GM12892 (cell line): ENCODE measurements at regions not wholly inside any gene's neighbourhood (a gene's known extent, or its start where the extent isn't known, plus 50 kb on each side); places are given as distances from the start of the nearest gene placed in this dataset.
"Not testable (repeated sequence)": the region's sequence is repeated elsewhere in the genome, so short reads cannot be mapped to it uniquely, and the experiment has no call there.

Experiments used
- DNase-seq: peaks from one replicate; pipeline ENCODE4 v3.0.0; 2011; ENCODE audit not compliant: insufficient read length
- FAIRE-seq: peaks from 2 replicates; lab custom pipeline; 2011; peaks lifted over from hg19 to GRCh38; lab: Jason Lieb, UNC
- POLR2A ChIP-seq: IDR thresholded peaks from 2 replicates; pipeline ENCODE4 v1.6.1; 2011; ENCODE audit warnings: low read depth, low read length, control low read depth
- POLR2AphosphoS5 ChIP-seq: IDR thresholded peaks from 2 replicates; pipeline ENCODE4 v1.6.1; 2011; ENCODE audit warnings: low read depth, low read length, control low read depth
- TAF1 ChIP-seq: IDR thresholded peaks from 2 replicates; pipeline ENCODE4 v1.6.1; 2011; ENCODE audit warnings: low read depth, mild to moderate bottlenecking, control low read depth, low read length, borderline replicate concordance

DNA sequence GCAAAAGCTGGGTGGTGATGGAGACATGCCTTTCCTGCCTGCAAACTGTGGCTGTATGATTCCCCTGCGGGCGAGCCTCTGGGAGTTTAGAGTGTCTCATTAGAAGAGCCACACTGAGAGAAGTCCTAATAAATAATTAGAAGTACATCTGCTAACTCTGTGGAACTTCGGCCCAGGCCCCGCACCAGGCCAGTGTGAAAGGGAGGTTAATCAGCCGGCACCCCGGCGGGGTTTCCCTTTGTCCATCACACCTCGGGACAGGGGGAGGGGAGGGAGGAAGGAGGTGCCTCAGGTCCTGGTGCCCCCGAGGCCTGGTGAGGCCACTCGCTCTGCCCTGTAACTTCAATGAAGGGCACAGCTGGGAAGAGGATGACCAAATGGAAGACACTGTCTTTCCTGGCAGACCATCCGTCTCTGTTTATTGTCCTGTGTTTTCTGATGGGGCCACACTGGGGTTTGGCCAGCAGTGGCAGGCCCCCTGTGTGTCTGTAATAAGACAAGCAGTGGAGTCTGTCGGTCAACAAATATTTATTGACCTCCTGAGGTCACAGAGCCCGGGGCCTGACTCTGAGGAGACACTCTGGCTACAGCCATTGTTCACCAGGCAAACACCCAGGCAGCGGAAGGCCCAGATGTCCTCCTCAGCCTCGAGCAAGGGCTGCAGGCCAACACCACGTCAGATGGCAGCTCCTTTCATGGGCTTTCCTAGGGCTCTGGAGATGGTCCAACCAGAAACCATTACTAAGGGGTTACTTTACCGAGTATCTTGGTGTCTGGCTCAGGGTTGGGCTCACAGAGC lies 267.5 kb upstream of the RAB4A start:
- no peak for FAIRE-seq
- no peak for DNase-seq

DNA sequence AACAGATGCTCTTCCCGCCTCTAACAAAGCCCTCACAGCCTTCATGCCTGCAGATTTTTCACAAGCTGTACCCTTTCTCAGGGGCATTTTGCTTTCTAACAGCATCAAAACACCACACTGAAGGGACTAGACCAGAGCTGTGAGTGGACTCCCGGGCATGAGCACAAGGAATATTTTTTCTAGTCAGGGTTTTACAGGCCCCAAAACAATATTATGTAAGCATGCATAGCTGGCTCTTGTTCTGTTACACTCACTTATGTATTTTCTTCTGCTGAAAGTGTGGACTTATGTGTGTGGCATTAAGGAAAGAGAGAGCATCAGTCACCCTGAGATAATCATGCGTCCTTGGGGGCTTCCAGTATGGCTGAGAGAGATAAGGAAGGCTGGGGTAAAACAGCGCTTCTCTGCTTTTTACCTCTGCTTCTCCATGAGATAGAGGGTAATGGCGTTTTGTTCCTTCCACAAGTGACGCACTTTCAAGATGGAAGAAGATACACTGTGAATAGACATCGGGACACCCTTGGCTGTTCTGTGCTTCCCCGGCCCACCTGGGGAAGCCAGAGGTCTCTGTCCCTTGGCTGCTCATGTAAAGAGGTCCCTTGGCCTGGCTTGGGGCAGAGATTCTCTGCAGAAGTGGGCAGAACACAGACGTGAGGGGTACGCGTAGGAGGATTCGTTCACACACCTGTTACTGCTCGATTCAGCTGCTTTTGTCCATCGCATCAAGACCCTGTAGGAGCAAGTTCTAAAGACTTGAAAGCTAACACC lies 266.7 kb upstream of the RAB4A start:
- DNase-seq = no peak
- no peak for TF ChIP-seq POLR2A
- TF ChIP-seq POLR2AphosphoS5 = no peak
- TF ChIP-seq TAF1 = no peak
- no peak for FAIRE-seq

More for the DNA sequence above, 267.5 kb upstream of the RAB4A start:
- no peak for TF ChIP-seq POLR2A
- no peak for TF ChIP-seq TAF1
- no peak for TF ChIP-seq POLR2AphosphoS5

DNA sequence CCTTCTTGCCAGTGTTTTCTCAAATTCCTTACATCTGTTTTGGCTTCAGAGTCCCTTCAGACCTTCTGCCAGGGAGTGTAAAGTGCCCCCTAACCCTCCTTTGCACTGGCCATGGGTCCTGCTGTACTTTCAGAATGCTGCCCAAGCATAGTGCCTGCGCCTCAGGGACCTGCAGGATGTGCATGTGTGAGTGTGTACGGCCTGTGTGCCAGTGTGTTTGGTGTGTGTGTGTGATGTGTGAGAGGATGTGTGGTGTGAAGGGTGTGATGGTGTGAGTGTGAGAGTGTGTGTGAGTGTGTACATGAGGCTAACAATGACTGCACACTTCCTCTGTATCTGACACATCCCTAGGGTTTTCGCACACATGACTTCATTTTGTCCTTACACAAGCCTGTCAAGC lies 265.8 kb upstream of the RAB4A start:
- no peak for DNase-seq
- TF ChIP-seq TAF1 = no peak
- no peak for TF ChIP-seq POLR2A
- no peak for TF ChIP-seq POLR2AphosphoS5
- no peak for FAIRE-seq

DNA sequence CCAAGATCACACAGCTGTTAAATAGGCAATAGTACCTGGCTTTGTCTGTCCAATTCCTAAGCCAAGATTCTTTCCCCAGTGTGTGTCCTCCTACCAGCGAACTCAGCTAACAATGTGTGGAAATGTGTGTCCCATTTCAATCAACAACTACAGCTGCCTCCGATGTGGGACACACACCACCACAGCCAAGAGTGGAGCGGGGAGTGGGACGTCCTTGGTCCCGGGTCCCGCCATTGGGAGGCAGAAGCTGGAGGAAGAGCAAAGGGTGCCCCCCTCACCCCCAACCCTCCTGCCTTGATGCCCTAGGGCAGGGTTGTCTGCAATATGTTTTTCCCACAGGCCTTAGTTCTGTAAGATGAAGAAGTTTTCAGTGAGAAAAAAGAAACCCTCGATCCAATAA lies 265.4 kb upstream of the RAB4A start:
- DNase-seq = no peak
- no peak for TF ChIP-seq POLR2AphosphoS5
- no peak for TF ChIP-seq POLR2A
- no peak for TF ChIP-seq TAF1
- no peak for FAIRE-seq

DNA sequence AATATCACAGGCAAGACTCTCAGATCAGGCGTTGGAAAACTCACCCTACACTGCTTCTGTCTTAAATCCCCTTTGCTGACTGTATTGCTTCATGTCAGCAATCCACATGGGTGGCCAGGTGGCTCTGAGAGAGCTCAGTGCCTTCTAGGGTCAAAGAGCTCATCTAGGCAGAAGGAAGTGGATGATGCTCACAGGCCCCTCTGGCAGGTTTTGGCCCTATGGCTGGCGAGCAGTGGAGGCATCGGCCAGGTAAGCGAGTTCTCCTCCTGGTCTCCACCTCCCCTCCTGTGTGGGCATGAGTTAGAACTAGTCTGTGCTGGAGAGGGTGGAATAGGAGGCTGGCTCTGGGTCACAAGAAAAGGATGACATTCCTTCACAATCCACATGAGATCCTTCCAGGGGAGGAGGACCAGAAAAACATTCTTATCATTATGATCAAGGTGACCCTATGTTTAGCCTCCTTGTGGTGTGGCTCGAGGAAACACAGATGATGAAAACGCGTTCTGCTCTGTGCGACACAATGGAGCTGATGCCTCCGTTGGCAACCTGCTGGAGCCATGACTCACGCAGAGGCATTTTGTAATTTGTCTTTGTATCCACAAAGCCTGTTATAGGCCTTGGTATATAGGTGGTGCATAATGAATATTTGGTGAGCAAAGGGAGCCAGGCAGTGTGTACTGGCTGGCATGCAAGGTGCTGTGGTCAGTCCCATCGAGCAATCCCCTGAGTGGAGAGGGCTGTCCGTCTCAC lies 264.6 kb upstream of the RAB4A start:
- FAIRE-seq (no peak), DNase-seq (no peak)
- TF ChIP-seq POLR2AphosphoS5 (no peak), TAF1 (no peak), POLR2A (no peak)

DNA sequence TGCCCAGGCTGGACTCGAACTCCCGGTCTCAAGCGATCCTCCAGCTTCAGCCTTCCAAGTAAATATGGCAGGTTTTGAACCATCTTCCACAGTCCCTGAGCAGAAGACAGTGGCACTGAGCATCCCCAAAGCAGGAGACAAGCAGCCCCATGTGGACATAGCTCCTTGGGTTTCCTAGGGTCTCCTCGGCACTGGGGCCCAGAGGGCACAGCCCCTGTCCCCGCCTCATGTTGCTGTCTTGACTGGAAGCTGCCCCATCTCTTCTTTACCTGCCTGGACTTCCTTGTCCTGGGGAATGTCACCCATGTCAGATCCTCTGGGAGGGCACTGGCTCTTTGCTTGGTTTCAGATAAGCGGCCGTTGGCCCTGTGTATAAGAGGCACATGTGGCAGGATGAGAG lies 263.7 kb upstream of the RAB4A start:
- DNase-seq (no peak), FAIRE-seq (no peak)
- TF ChIP-seq POLR2AphosphoS5 = no peak
- TF ChIP-seq TAF1 = no peak
- TF ChIP-seq POLR2A = no peak

DNA sequence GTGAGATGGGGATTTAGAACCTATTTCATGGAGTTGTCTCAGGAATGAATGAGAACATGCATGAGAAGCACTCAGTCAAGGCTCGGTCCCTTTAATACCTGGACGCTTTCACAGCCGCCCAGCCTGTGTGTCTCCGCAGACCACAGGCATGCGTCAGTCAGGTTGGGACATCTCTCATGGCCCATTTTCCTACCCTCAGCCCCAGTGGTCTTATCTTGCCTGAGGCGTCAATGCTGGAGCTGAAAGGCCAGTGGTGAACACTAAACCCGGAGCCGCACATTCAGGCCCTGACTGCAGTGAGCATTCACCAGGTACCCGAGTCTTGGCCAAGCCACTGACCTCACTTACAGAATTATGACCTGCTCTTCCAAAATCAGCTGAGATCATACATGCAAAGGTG lies 263.2 kb upstream of the RAB4A start:
- DNase-seq = no peak
- no peak for FAIRE-seq
- TF ChIP-seq TAF1 (no peak), POLR2A (no peak)

DNA sequence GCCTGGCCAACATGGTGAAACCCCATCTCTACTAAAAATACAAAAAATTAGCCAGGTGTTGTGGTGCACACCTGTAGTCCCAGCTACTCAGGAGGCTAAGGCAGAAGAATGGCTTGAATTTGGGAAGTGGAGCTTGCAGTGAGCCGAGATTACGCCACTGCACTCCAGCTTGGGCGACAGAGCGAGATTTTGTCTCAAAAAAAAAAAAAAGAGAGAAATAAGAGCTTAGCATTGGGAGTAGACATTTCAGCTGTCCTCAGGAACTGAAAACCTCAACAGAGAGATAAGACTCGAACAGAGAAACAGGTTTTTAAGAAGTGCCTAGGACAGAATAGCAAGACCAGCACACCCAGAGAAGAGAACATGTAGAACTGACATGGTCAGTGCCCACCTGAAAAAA lies 262.6 kb upstream of the RAB4A start:
- not testable (repeated sequence) for FAIRE-seq, DNase-seq

DNA sequence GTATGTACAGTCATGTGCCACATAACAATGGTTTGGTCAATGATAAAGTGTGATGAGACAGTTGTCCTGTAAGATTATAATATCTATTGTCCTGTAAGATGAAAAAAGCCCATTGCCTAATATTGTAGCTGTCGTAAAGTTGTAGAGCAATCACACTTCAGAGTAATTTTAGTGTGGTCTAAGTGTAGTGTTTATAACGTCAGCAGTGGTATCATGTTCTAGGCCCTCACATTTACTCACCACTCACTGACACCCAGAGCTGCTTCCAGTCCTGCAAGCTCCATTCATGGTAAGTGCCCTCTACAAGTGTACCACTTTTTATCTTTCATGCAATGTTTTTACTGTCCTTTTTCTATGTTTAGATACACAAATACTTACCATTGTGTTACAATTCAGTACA lies 259.9 kb upstream of the RAB4A start:
- FAIRE-seq (no peak), DNase-seq (no peak)
- TF ChIP-seq POLR2A = no peak
- no peak for TF ChIP-seq POLR2AphosphoS5
- TF ChIP-seq TAF1 = no peak

DNA sequence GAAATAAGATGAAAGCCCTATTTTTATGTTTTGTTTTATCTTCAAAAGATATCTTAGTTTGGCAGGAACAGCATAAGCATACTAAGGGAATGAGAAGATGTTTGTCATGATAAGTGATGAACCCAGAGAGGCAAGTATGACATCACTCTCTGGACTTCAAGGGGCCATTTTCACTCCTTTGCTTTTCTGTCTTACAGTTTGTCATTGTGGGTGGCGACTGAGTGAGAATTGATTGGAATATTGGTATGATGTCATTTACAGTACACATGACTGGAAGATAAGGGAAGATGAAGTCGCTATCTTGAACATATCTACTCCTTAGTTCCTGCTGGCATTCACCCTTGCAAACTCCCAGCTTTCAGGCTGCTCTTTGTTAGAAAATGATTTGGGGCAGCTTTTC lies 258.1 kb upstream of the RAB4A start:
- FAIRE-seq = no peak
- DNase-seq = no peak
- TF ChIP-seq POLR2AphosphoS5 (no peak), POLR2A (no peak), TAF1 (no peak)

DNA sequence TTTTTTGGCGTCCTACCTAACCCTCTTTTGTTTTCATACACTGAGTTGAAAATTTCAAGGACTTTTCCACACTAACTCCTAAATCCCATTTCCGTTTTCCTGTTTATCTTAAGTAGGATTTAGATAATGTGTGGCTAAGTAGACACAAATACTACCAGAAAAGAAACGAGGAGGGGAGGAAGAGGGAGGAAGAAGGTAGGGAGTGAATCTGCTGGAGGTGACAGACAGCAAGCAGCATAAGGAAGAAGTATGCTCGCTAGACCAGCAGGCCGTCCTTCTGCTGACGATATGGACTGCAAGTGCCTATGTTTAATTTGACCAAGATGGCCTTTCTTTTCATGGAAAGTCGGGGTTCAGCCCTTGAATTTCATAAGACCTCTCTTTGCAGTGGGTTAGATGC lies 256.9 kb upstream of the RAB4A start:
- DNase-seq (no peak), FAIRE-seq (no peak)
- TF ChIP-seq POLR2AphosphoS5 (no peak), POLR2A (no peak), TAF1 (no peak)
